GM12865 (cell line): ENCODE measurements at regions not wholly inside any gene's neighbourhood (a gene's known extent, or its start where the extent isn't known, plus 50 kb on each side); places are given as distances from the start of the nearest gene placed in this dataset.

ENCODE experiments used
- DNase-seq: peaks from one replicate; pipeline ENCODE4 v3.0.0; 2010; ENCODE audit warnings: low read depth
- H3K4me3 ChIP-seq: 2 replicates; pipeline ENCODE4 v1.5.1; 2011; ENCODE audit warnings: mild to moderate bottlenecking, low read depth, low read length, control low read depth
- TF ChIP-seq, protein P1 (sequence below): IDR thresholded peaks from 2 replicates; pipeline ENCODE4 v1.5.1; 2011; ENCODE audit warnings: low read length, control low read depth, low read depth, inconsistent platforms; ENCODE audit not compliant: insufficient read depth; ENCODE audit errors: missing control alignments

- no peak overlapping the region for H3K4me3 ChIP-seq
- TF ChIP-seq, protein P1, sequence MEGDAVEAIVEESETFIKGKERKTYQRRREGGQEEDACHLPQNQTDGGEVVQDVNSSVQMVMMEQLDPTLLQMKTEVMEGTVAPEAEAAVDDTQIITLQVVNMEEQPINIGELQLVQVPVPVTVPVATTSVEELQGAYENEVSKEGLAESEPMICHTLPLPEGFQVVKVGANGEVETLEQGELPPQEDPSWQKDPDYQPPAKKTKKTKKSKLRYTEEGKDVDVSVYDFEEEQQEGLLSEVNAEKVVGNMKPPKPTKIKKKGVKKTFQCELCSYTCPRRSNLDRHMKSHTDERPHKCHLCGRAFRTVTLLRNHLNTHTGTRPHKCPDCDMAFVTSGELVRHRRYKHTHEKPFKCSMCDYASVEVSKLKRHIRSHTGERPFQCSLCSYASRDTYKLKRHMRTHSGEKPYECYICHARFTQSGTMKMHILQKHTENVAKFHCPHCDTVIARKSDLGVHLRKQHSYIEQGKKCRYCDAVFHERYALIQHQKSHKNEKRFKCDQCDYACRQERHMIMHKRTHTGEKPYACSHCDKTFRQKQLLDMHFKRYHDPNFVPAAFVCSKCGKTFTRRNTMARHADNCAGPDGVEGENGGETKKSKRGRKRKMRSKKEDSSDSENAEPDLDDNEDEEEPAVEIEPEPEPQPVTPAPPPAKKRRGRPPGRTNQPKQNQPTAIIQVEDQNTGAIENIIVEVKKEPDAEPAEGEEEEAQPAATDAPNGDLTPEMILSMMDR = no peak
- no peak for DNase-seq
These were observed 406.3 kb downstream of the SOX2 start for GRCh38 chr3:182118066-182118465.

DNA sequence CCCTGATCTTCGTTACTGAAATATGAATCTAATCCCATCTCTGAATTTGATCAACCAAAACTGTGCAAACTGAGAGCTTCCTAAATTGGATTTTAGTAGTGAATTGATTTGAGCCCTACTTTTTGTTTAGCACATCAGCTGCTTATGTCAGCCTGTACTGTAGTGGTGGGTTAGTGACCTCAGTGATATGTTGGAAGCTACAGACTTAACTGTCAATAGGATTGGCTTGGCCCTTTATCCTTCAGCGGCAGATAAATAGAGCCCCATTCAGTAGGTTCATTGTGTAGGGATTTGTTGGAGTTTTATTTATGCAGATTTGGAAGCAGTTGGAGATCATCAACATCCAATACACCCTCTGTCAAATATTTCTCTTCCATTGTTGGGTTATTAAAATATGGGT, 409.7 kb downstream of the SOX2 start:
- TF ChIP-seq, protein P1 = no peak
- H3K4me3 ChIP-seq = no peak overlapping the region
- no peak for DNase-seq

GRCh38 chr3:182122779-182123178, 411.1 kb downstream of the SOX2 start:
- TF ChIP-seq, protein P1 = no peak
- no peak for DNase-seq
- no peak overlapping the region for H3K4me3 ChIP-seq

DNA sequence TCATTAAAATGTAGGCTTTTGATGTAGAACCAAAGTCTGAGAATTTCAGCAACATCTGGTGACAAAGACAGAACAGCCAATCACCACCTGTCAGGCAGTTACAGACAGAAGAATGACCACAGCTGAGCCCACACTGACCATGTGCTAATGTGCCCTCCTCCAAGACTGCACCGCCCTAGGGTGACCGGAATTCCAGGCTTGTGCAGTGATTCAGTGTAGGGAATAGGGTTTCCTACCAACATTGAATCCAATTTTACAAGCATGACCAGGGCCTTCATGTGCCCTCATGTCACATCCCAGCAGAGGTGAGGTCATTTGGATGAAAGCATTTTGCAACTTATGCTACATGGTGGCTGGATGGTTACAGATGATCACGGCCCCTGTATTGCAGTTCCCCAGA, 412.5 kb downstream of the SOX2 start:
- TF ChIP-seq, protein P1 = no peak
- H3K4me3 ChIP-seq = no peak overlapping the region
- no peak for DNase-seq

GRCh38 chr3:182124716-182125115, 413.0 kb downstream of the SOX2 start:
- DNase-seq = no peak
- H3K4me3 ChIP-seq = no peak overlapping the region
- TF ChIP-seq, protein P1 = no peak

DNA sequence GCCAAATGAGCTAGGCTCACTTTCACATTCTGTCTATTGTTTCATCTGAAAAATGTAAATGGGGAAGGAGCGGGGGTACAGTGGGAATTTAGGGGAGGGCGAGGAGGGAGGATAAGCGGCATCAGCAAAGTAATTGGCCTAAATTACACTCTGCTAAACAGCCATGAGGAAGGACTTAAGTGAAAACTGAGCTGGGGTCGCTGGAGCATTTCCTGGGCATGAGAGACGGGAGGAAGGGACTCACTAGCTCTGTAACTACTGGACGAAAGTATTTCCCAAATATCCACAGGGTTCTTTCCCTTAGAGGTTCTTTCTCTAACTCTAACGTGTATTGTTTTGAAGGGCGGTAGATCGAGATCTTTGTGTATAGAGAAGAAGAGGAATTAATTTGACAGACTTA, 418.0 kb downstream of the SOX2 start:
- no peak overlapping the region for H3K4me3 ChIP-seq
- TF ChIP-seq, protein P1 = no peak
- no peak for DNase-seq

DNA sequence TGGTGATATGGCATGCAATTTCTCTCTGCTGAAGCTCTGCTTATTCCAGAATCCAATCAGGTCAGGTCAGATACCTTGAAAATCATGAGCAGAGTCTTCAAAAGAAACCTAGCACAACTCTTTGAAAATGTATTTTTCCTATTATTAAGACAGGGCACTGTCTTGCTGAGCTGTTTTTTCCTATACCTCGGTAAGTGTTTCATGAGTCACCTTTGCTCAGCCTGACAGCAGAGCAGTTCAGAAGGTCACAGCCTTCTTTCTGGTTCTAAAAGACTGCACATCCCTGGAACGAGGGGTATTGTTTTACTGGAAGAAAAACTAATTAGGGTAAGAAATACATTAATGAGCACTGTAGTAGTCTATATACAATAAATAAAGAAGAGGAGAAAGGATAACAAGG, 422.0 kb downstream of the SOX2 start:
- no peak for DNase-seq
- H3K4me3 ChIP-seq = no peak overlapping the region
- TF ChIP-seq, protein P1 = no peak
